ENCODE measurements at regions not wholly inside any gene's neighbourhood (a gene's known extent, or its start where the extent isn't known, plus 50 kb on each side); places are given as distances from the start of the nearest gene placed in this dataset.

DNA sequence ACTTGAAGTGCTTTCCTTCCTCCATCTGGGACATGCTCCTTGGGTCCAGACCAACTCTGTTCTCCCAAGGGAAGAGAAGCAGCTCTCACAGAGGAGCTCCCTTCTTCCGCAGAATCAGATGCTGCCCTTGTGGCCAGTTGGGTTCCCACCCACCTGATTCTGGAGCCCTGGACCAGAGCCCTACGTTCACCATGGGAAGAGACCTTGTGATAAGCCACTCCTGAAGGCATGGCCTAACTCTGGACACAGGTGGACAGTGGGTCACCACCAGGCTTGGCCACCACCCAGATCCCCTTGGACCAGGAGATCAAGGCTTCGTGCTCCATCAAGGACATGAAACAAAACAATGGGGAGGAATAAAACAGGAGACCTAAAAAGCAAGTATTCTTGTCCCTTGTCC is 172.2 kb downstream of the RPLP1 start:
- no peak for TF ChIP-seq POLR2A (IDR thresholded peaks at IDR 0.05)
- TF ChIP-seq, protein P1, sequence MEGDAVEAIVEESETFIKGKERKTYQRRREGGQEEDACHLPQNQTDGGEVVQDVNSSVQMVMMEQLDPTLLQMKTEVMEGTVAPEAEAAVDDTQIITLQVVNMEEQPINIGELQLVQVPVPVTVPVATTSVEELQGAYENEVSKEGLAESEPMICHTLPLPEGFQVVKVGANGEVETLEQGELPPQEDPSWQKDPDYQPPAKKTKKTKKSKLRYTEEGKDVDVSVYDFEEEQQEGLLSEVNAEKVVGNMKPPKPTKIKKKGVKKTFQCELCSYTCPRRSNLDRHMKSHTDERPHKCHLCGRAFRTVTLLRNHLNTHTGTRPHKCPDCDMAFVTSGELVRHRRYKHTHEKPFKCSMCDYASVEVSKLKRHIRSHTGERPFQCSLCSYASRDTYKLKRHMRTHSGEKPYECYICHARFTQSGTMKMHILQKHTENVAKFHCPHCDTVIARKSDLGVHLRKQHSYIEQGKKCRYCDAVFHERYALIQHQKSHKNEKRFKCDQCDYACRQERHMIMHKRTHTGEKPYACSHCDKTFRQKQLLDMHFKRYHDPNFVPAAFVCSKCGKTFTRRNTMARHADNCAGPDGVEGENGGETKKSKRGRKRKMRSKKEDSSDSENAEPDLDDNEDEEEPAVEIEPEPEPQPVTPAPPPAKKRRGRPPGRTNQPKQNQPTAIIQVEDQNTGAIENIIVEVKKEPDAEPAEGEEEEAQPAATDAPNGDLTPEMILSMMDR (IDR thresholded peaks at IDR 0.05), result no peak

All from prostate gland (tissue), 2 donors.